ENCODE measurements at regions not wholly inside any gene's neighbourhood (a gene's known extent, or its start where the extent isn't known, plus 50 kb on each side); places are given as distances from the start of the nearest gene placed in this dataset.

DNA sequence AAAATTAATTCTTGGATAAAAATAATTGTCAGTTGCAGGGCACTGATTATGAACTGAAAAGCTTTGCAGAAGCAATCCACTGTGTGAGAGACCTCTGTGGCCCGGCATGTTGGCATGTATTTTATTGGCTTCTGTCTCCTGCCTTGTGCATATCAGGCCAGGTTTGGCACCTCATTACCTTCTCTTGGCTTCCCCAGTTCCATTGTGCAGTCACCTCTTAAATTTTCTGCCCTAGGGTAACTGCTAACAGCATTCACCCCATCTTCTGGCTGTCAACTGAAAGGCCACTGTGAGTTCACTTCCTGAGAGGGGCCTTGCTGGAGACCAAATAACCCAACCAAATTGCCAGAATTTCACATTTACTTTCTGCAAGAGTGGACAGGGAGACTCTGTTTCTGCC, 92.7 kb upstream of the RARB start:
- H3K36me3 ChIP-seq (ENCODE audit: control insufficient read depth in 2 of 2, extremely low read depth in 1 of 2, insufficient read depth in 2 of 2, low read length in 2 of 2) = no peaks in the 10 kb centered on the region
- dilution Hi-C loops (cut with MboI; ENCODE audit: extremely low pct_ligation_motif_present, low sequenced_read_pairs) = no loop called here
- no peaks in the 10 kb centered on the region for H3K9me1 ChIP-seq (ENCODE audit: control insufficient read depth, extremely low read depth, insufficient read depth, low read length)
- H3K9ac ChIP-seq (ENCODE audit: control insufficient read depth, extremely low read depth, insufficient read depth, low read length) = no peak overlapping the region
- no peak overlapping the region for H3K4me3 ChIP-seq (ENCODE audit: control insufficient read depth in 2 of 3, extremely low read depth in 1 of 3, insufficient read depth in 2 of 3, low read depth in 1 of 3, low read length in 3 of 3)
- H3K4me2 ChIP-seq (ENCODE audit: control insufficient read depth, extremely low read depth, insufficient read depth, low read depth, low read length) = no peak overlapping the region
- H3K9me3 ChIP-seq (ENCODE audit: control insufficient read depth, low read depth, low read length) = no peaks in the 10 kb centered on the region
- H3K4me1 ChIP-seq (ENCODE audit: control insufficient read depth, extremely low read depth, insufficient read depth, low read length) = no peaks in the 10 kb centered on the region
- H2AFZ ChIP-seq (ENCODE audit: control insufficient read depth, low read length) = no peak overlapping the region
- no peak for DNase-seq (ENCODE audit: low read depth, low spot score)
- no peaks in the 10 kb centered on the region for H3K27me3 ChIP-seq (ENCODE audit: control insufficient read depth, extremely low read depth, insufficient read depth, low read length)
- TF ChIP-seq, protein P1, sequence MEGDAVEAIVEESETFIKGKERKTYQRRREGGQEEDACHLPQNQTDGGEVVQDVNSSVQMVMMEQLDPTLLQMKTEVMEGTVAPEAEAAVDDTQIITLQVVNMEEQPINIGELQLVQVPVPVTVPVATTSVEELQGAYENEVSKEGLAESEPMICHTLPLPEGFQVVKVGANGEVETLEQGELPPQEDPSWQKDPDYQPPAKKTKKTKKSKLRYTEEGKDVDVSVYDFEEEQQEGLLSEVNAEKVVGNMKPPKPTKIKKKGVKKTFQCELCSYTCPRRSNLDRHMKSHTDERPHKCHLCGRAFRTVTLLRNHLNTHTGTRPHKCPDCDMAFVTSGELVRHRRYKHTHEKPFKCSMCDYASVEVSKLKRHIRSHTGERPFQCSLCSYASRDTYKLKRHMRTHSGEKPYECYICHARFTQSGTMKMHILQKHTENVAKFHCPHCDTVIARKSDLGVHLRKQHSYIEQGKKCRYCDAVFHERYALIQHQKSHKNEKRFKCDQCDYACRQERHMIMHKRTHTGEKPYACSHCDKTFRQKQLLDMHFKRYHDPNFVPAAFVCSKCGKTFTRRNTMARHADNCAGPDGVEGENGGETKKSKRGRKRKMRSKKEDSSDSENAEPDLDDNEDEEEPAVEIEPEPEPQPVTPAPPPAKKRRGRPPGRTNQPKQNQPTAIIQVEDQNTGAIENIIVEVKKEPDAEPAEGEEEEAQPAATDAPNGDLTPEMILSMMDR (optimal IDR thresholded peaks at IDR 0.05 in 1 of 3, IDR thresholded peaks at IDR 0.05 in 1 of 3, conservative IDR thresholded peaks at IDR 0.05 in 1 of 3; ENCODE audit: extremely low read depth in 1 of 3, insufficient read depth in 2 of 3, low read length in 3 of 3) = no peak
- no peak for TF ChIP-seq EZH2 (IDR thresholded peaks at IDR 0.05; ENCODE audit: low read length)
- H3K27ac ChIP-seq (ENCODE audit: control insufficient read depth, insufficient read depth, low read length) = no peak overlapping the region
- no peak for FAIRE-seq
- no peaks in the 10 kb centered on the region for H4K20me1 ChIP-seq (ENCODE audit: control insufficient read depth, extremely low read depth, insufficient read depth, low read length)
- H3K79me2 ChIP-seq (ENCODE audit: control insufficient read depth, insufficient read depth, low read length) = no peaks in the 10 kb centered on the region

DNA sequence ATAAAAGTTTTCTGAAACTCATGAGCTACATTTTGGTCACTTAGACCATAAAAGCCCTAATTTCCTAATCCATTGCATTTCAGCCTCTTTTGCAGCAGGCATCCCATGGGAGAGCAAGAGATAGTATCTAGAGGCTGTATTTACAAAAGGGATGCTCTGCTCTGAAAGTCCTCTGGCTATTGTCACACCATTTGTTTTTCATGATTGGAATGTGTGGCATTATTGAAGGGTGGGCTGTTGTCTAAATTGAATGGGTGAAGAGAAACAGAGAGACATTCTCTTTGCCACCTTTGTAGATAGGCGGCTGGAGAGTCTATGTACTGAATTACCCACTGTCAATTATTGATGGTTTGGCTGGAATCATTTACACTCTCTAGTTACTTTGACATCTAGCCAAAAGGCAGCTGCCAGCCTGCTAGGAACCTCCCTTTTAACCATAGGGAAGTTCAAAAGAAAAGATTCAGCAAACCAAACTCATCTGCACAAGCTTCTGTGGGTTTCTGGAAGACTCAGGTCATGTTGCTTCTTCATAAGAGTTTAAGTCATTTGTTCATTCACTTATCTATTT, 89.8 kb upstream of the RARB start:
- H3K4me1 ChIP-seq (ENCODE audit: control insufficient read depth, extremely low read depth, insufficient read depth, low read length) = no peaks in the 10 kb centered on the region
- DNase-seq (ENCODE audit: low read depth, low spot score) (no peak), FAIRE-seq (no peak)

More for the DNA sequence above, 89.8 kb upstream of the RARB start:
- dilution Hi-C loops (cut with MboI; ENCODE audit: extremely low pct_ligation_motif_present, low sequenced_read_pairs) = no loop called here
- H3K27ac ChIP-seq (ENCODE audit: control insufficient read depth, insufficient read depth, low read length) = no peak overlapping the region
- no peak for TF ChIP-seq EZH2 (IDR thresholded peaks at IDR 0.05; ENCODE audit: low read length)
- TF ChIP-seq, protein P1 (optimal IDR thresholded peaks at IDR 0.05 in 1 of 3, IDR thresholded peaks at IDR 0.05 in 1 of 3, conservative IDR thresholded peaks at IDR 0.05 in 1 of 3; ENCODE audit: extremely low read depth in 1 of 3, insufficient read depth in 2 of 3, low read length in 3 of 3) = no peak
- H3K27me3 ChIP-seq (ENCODE audit: control insufficient read depth, extremely low read depth, insufficient read depth, low read length) = no peaks in the 10 kb centered on the region
- H3K9me3 ChIP-seq (ENCODE audit: control insufficient read depth, low read depth, low read length) = no peaks in the 10 kb centered on the region
- H3K9me1 ChIP-seq (ENCODE audit: control insufficient read depth, extremely low read depth, insufficient read depth, low read length) = no peaks in the 10 kb centered on the region
- H3K4me3 ChIP-seq (ENCODE audit: control insufficient read depth in 2 of 3, extremely low read depth in 1 of 3, insufficient read depth in 2 of 3, low read depth in 1 of 3, low read length in 3 of 3) = no peak overlapping the region
- H3K9ac ChIP-seq (ENCODE audit: control insufficient read depth, extremely low read depth, insufficient read depth, low read length) = no peak overlapping the region
- H3K36me3 ChIP-seq (ENCODE audit: control insufficient read depth in 2 of 2, extremely low read depth in 1 of 2, insufficient read depth in 2 of 2, low read length in 2 of 2) = no peaks in the 10 kb centered on the region
- no peak overlapping the region for H2AFZ ChIP-seq (ENCODE audit: control insufficient read depth, low read length)
- no peak overlapping the region for H3K4me2 ChIP-seq (ENCODE audit: control insufficient read depth, extremely low read depth, insufficient read depth, low read depth, low read length)
- H3K79me2 ChIP-seq (ENCODE audit: control insufficient read depth, insufficient read depth, low read length) = no peaks in the 10 kb centered on the region
- H4K20me1 ChIP-seq (ENCODE audit: control insufficient read depth, extremely low read depth, insufficient read depth, low read length) = no peaks in the 10 kb centered on the region
